ENCODE measurements at regions not wholly inside any gene's neighbourhood (a gene's known extent, or its start where the extent isn't known, plus 50 kb on each side); places are given as distances from the start of the nearest gene placed in this dataset.

DNA sequence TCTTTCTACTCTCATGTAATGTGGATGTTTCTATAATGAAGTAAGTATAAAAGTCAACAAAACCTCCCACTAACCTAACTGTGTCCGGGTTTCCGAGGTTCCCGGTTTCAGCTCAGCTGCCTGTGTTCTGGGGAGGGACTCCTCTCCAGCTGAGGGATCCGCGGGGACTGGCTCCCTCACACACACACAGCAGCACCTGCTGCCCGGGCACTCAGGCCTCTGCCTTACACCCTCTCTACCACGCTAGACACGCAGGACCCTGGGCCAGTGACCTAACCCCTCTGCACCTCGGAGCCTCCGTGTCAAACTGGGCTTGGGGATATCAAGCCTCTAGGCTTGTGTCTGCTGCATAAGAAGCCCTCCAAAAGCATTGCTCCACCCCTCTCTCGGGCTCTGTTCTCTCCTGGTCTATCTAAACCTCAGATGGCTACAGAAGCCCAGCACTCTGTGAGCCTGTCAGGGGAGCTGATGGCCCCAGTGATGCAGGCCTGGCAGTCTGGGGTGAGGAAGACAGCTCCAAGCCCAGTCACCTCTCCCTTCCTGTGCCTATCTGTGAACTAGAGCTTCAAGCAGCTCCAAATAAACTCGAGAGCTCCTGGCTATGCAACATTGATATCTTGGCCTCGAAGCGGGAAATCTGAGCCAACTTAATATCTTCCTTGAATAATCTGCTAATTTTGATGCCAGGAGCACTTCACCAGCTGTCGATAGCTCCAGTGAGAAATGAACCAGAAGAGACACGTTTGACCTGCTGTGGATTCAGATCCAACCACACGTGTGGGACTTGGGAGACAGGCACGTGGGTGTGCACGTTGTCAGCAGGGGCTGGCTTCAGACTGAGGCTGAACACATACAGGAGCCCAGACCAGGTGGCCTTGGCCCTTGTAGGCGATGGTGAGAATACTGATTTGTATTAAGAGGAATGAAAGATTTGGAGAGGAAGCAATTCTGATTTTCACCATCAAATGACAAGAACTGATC lies 232.7 kb upstream of the B3GAT1 start:
- in situ Hi-C loops (cut with HindIII; ENCODE audit: extremely low pct_ligation_motif_present, low pct_unique_long_range_greater_than_20kb) = no loop called here
- POLR2A ChIA-PET = no interaction called here
- DNase-seq (ENCODE audit: low spot score) = no peak

More for the DNA sequence above, 232.7 kb upstream of the B3GAT1 start:
- H3K9ac ChIP-seq (ENCODE audit: insufficient read depth, low read depth, low read length) = no peak overlapping the region
- H3K36me3 ChIP-seq (replicated peaks in 1 of 2; ENCODE audit: control insufficient read depth in 1 of 2, insufficient read depth in 2 of 2, low read length in 2 of 2) = no peaks in the 10 kb centered on the region
- no peak overlapping the region for H2AFZ ChIP-seq (ENCODE audit: low read length)
- no peaks in the 10 kb centered on the region for H3K79me2 ChIP-seq (ENCODE audit: insufficient read depth, low read length)
- H4K20me1 ChIP-seq (ENCODE audit: insufficient read depth, low read length) = no peaks in the 10 kb centered on the region
- TF ChIP-seq ZBTB7A (CRISPR knock-in tag; IDR thresholded peaks at IDR 0.05) (no peak), NR2F6 (IDR thresholded peaks at IDR 0.05) (no peak), NR2F6 (CRISPR knock-in tag; IDR thresholded peaks at IDR 0.05) (no peak), THYN1 (CRISPR knock-in tag; IDR thresholded peaks at IDR 0.05; ENCODE audit: borderline replicate concordance, low read depth) (no peak), HMG20A (CRISPR knock-in tag; IDR thresholded peaks at IDR 0.05; ENCODE audit: borderline replicate concordance) (no peak), ZNF576 (CRISPR knock-in tag; IDR thresholded peaks at IDR 0.05) (no peak), ZNF207 (IDR thresholded peaks at IDR 0.05; ENCODE audit: borderline replicate concordance) (no peak), ARID3A (IDR thresholded peaks at IDR 0.05; ENCODE audit: low read depth, low read length) (no peak), MNT (IDR thresholded peaks at IDR 0.05) (peak; percentile 39; the same call in 1 of the 2 replicates)
- TF ChIP-seq, protein P1, sequence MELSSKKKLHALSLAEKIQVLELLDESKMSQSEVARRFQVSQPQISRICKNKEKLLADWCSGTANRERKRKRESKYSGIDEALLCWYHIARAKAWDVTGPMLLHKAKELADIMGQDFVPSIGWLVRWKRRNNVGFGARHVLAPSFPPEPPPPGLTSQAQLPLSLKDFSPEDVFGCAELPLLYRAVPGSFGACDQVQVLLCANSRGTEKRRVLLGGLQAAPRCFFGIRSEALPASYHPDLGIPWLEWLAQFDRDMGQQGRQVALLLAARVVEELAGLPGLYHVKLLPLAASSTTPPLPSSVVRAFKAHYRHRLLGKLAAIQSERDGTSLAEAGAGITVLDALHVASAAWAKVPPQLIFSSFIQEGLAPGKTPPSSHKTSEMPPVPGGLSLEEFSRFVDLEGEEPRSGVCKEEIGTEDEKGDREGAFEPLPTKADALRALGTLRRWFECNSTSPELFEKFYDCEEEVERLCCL (CRISPR knock-in tag; IDR thresholded peaks at IDR 0.05; ENCODE audit: borderline replicate concordance) = no peak
- CTCF ChIA-PET (ENCODE audit: low intra/inter-chr PET ratio, low total read pairs) = no interaction called here
- H3K4me2 ChIP-seq (ENCODE audit: low read depth, low read length) = no peak overlapping the region
- WGBS (ENCODE audit: low lambda C conversion rate) = 13% methylated on average over 9 of the region's 20 CpGs
- H3K4me3 ChIP-seq (replicated peaks in 1 of 3; ENCODE audit: insufficient read depth in 1 of 3, low read depth in 2 of 3, low read length in 3 of 3) = no peak overlapping the region
- H3K27ac ChIP-seq (ENCODE audit: extremely low read length, insufficient read depth, low read length) = no peak overlapping the region
- peaks cover 1 to 22% of the 10 kb centered on the region in 2 experiments; a peak in 3 of 5 replicates for H3K27me3 ChIP-seq (ENCODE audit: control insufficient read depth in 1 of 2, insufficient read depth in 2 of 2, low read length in 2 of 2)
- no TSS peak for BruUV-seq (replicated peaks)
- intact Hi-C loops (cut with micrococcal nuclease; ENCODE audit: unreplicated experiment) = no loop called here
- FAIRE-seq = no peak
- H3K4me1 ChIP-seq (ENCODE audit: insufficient read depth, low read length) = no peaks in the 10 kb centered on the region
- H3K9me3 ChIP-seq (ENCODE audit: low read length) = no peaks in the 10 kb centered on the region
- ATAC-seq = no peak
